Neural progenitor cell (in vitro differentiated cells): ENCODE measurements at regions not wholly inside any gene's neighbourhood (a gene's known extent, or its start where the extent isn't known, plus 50 kb on each side); places are given as distances from the start of the nearest gene placed in this dataset.
A peak's percentile ranks its signal among the peaks of the same experiment; 100 is the strongest.

Source experiments
- DNase-seq: peaks from one replicate; pipeline ENCODE4 v3.0.0-alpha.2; 2016; ENCODE audit warnings: low spot score
- H2AFZ ChIP-seq: fragments of 200-600 bp; sonication (generic); replicated peaks from 2 replicates; pipeline ENCODE4 v1.6.1; 2016; ENCODE audit warnings: antibody characterized with exemption
- H3F3A ChIP-seq: fragments of 200-600 bp; sonication (generic); 2 replicates; pipeline ENCODE4 v1.6.1; 2016; ENCODE audit warnings: antibody characterized with exemption, low read depth
- H3K27ac ChIP-seq: fragments of 200-600 bp; sonication (generic); 2 replicates; pipeline ENCODE4 v1.5.1; 2016; ENCODE audit warnings: mild to moderate bottlenecking
- H3K27me3 ChIP-seq: fragments of 200-600 bp; sonication (generic); 2 replicates; pipeline ENCODE4 v1.6.1; 2016; ENCODE audit warnings: mild to moderate bottlenecking, moderate library complexity
- H3K36me3 ChIP-seq: fragments of 200-600 bp; sonication (generic); 2 replicates; pipeline ENCODE4 v1.5.1; 2016
- H3K4me1 ChIP-seq: fragments of 200-600 bp; sonication (generic); 2 replicates; pipeline ENCODE4 v1.6.1; 2016; ENCODE audit warnings: mixed run types
- H3K4me2 ChIP-seq: fragments of 200-600 bp; sonication (generic); 2 replicates; pipeline ENCODE4 v1.6.1; 2016
- H3K4me3 ChIP-seq: fragments of 200-600 bp; sonication (generic); 2 replicates; pipeline ENCODE4 v1.5.1; 2016
- H3K79me2 ChIP-seq: fragments of 200-600 bp; sonication (generic); 2 replicates; pipeline ENCODE4 v1.6.1; 2016; ENCODE audit warnings: low read depth
- H3K9ac ChIP-seq: fragments of 200-600 bp; sonication (generic); 2 replicates; pipeline ENCODE4 v1.6.1; 2016
- H3K9me3 ChIP-seq: fragments of 200-600 bp; sonication (generic); 2 replicates; pipeline ENCODE4 v1.5.1; 2016; ENCODE audit warnings: low read depth
- H4K20me1 ChIP-seq: fragments of 200-600 bp; sonication (generic); 2 replicates; pipeline ENCODE4 v1.6.1; 2016; ENCODE audit warnings: low read depth
- H3K27ac Mint-ChIP-seq: 3 replicates; pipeline ENCODE4 v1.8.0; 2021; ENCODE audit warnings: mixed read lengths
- H3K27me3 Mint-ChIP-seq: 2 replicates; pipeline ENCODE4 v1.8.0; 2022; ENCODE audit warnings: low read depth, mild to moderate bottlenecking, inconsistent platforms, moderate library complexity, mixed read lengths; ENCODE audit not compliant: insufficient read depth
- H3K36me3 Mint-ChIP-seq: 3 replicates; pipeline ENCODE4 v1.8.0; 2021; ENCODE audit warnings: mixed read lengths
- H3K4me1 Mint-ChIP-seq: 3 replicates; pipeline ENCODE4 v1.8.0; 2021; ENCODE audit warnings: mixed read lengths
- H3K4me3 Mint-ChIP-seq: 3 replicates; pipeline ENCODE4 v1.8.0; 2021; ENCODE audit warnings: mild to moderate bottlenecking, moderate library complexity, mixed read lengths
- H3K9me3 Mint-ChIP-seq: 3 replicates; pipeline ENCODE4 v1.8.0; 2020; ENCODE audit warnings: mixed read lengths
- CTCF ChIP-seq: fragments of 200-600 bp; sonication (generic); IDR thresholded peaks from 2 replicates; pipeline ENCODE4 v1.5.1; 2017; ENCODE audit warnings: antibody characterized with exemption, mild to moderate bottlenecking
- EZH2 ChIP-seq: fragments of 200-600 bp; sonication (generic); IDR thresholded peaks from 2 replicates; pipeline ENCODE4 v1.6.1; 2017; ENCODE audit warnings: antibody characterized with exemption, mild to moderate bottlenecking, moderate library complexity
- EZH2phosphoT487 ChIP-seq: fragments of 200-600 bp; sonication (generic); IDR thresholded peaks from 2 replicates; pipeline ENCODE4 v1.6.1; 2017; ENCODE audit warnings: antibody characterized with exemption

- no peak for TF ChIP-seq EZH2phosphoT487
- no peak for TF ChIP-seq CTCF
- TF ChIP-seq EZH2: no peak
- H3K9ac ChIP-seq: no peak overlapping the region
- H3K27ac ChIP-seq: no peak overlapping the region
- H3K4me3 ChIP-seq: no peak overlapping the region
- H3K4me1 Mint-ChIP-seq: peaks cover 3% of the 10 kb centered on the region
- no peaks in the 10 kb centered on the region for H3K9me3 ChIP-seq
- no peak overlapping the region for H2AFZ ChIP-seq
- H3K27me3 ChIP-seq: no peaks in the 10 kb centered on the region
- H3K36me3 ChIP-seq: no peaks in the 10 kb centered on the region
- no peaks in the 10 kb centered on the region for H3K36me3 Mint-ChIP-seq
- no peaks in the 10 kb centered on the region for H3K4me1 ChIP-seq
- H3K4me2 ChIP-seq: no peak overlapping the region
- no peaks in the 10 kb centered on the region for H3K79me2 ChIP-seq
- no peak overlapping the region for H3K27ac Mint-ChIP-seq
- H4K20me1 ChIP-seq: no peaks in the 10 kb centered on the region
- H3K27me3 Mint-ChIP-seq: peaks cover 6% of the 10 kb centered on the region
- H3K4me3 Mint-ChIP-seq: no peak overlapping the region
- no peak for DNase-seq
- peaks cover 7% of the 10 kb centered on the region for H3K9me3 Mint-ChIP-seq
- no peaks in the 10 kb centered on the region for H3F3A ChIP-seq
These were observed 208.4 kb upstream of the TCERG1L start for GRCh38 chr10:131519723-131520605.

GRCh38 chr10:131531265-131532190 is 220.0 kb upstream of the TCERG1L start:
- Histone ChIP-seq H3F3A (no peaks in the 10 kb centered on the region), H3K79me2 (no peaks in the 10 kb centered on the region), H3K4me3 (no peak overlapping the region), H3K9me3 (no peaks in the 10 kb centered on the region), H3K27me3 (no peaks in the 10 kb centered on the region), H3K27ac (no peak overlapping the region), H3K36me3 (no peaks in the 10 kb centered on the region), H2AFZ (no peak overlapping the region), H3K9ac (no peak overlapping the region), H3K4me1 (no peaks in the 10 kb centered on the region), H4K20me1 (no peaks in the 10 kb centered on the region), H3K4me2 (no peak overlapping the region)
- TF ChIP-seq EZH2: no peak
- TF ChIP-seq EZH2phosphoT487: no peak
- TF ChIP-seq CTCF: no peak
- peaks cover 4% of the 10 kb centered on the region for H3K9me3 Mint-ChIP-seq
- no peaks in the 10 kb centered on the region for H3K4me1 Mint-ChIP-seq
- no peak overlapping the region for H3K4me3 Mint-ChIP-seq
- no peak for DNase-seq
- H3K27me3 Mint-ChIP-seq: peaks cover 3% of the 10 kb centered on the region
- H3K27ac Mint-ChIP-seq: no peak overlapping the region
- no peaks in the 10 kb centered on the region for H3K36me3 Mint-ChIP-seq

GRCh38 chr10:131532291-131532690 is 220.8 kb upstream of the TCERG1L start:
- H3K79me2 ChIP-seq: no peaks in the 10 kb centered on the region
- TF ChIP-seq EZH2phosphoT487: no peak
- no peaks in the 10 kb centered on the region for H3K36me3 ChIP-seq
- no peaks in the 10 kb centered on the region for H3K4me1 Mint-ChIP-seq
- H3K27me3 Mint-ChIP-seq: peaks cover 3% of the 10 kb centered on the region
- no peaks in the 10 kb centered on the region for H3K36me3 Mint-ChIP-seq
- no peaks in the 10 kb centered on the region for H3F3A ChIP-seq
- no peaks in the 10 kb centered on the region for H4K20me1 ChIP-seq
- no peaks in the 10 kb centered on the region for H3K9me3 Mint-ChIP-seq
- H3K27ac ChIP-seq: no peak overlapping the region
- H3K9ac ChIP-seq: no peak overlapping the region
- DNase-seq: no peak
- no peak overlapping the region for H3K4me3 Mint-ChIP-seq
- H3K27me3 ChIP-seq: no peaks in the 10 kb centered on the region
- peak overlapping the region; percentile 50 for H3K27ac Mint-ChIP-seq
- no peak overlapping the region for H3K4me2 ChIP-seq
- H3K9me3 ChIP-seq: no peaks in the 10 kb centered on the region
- H3K4me1 ChIP-seq: no peaks in the 10 kb centered on the region
- H2AFZ ChIP-seq: no peak overlapping the region
- no peak overlapping the region for H3K4me3 ChIP-seq
